H9 (cell line): ENCODE measurements at regions not wholly inside any gene's neighbourhood (a gene's known extent, or its start where the extent isn't known, plus 50 kb on each side); places are given as distances from the start of the nearest gene placed in this dataset.

Experiments
- DNase-seq: peaks from one replicate; pipeline ENCODE4 v3.0.0-alpha.2; 2017
- H2AFZ ChIP-seq: one replicate; pipeline ENCODE4 v1.6.1; 2013; ENCODE audit warnings: mild to moderate bottlenecking, low read length, control low read depth, moderate library complexity
- H2AK5ac ChIP-seq: 2 replicates; pipeline ENCODE4 v1.6.1; 2013; ENCODE audit warnings: low read length, control low read depth, mixed read lengths; ENCODE audit not compliant: insufficient read length
- H2BK120ac ChIP-seq: one replicate; pipeline ENCODE4 v1.6.1; 2013; ENCODE audit warnings: low read depth, mild to moderate bottlenecking, low read length, control low read depth, inconsistent platforms; ENCODE audit not compliant: poor library complexity, severe bottlenecking
- H2BK12ac ChIP-seq: 2 replicates; pipeline ENCODE4 v1.6.1; 2013; ENCODE audit warnings: low read length, control low read depth, mixed read lengths, low read depth; ENCODE audit not compliant: insufficient read length
- H2BK15ac ChIP-seq: 2 replicates; pipeline ENCODE4 v1.6.1; 2013; ENCODE audit warnings: low read depth, low read length, control low read depth
- H2BK20ac ChIP-seq: one replicate; pipeline ENCODE4 v1.6.1; 2013; ENCODE audit warnings: low read depth, mild to moderate bottlenecking, low read length, control low read depth, inconsistent platforms; ENCODE audit not compliant: poor library complexity, severe bottlenecking
- H2BK5ac ChIP-seq: 2 replicates; pipeline ENCODE4 v1.6.1; 2013; ENCODE audit warnings: low read length, control low read depth, mixed read lengths; ENCODE audit not compliant: insufficient read length
- H3K14ac ChIP-seq: 2 replicates; pipeline ENCODE4 v1.6.1; 2013; ENCODE audit warnings: low read length, control low read depth; ENCODE audit not compliant: insufficient read depth
- H3K18ac ChIP-seq: 2 replicates; pipeline ENCODE4 v1.6.1; 2013; ENCODE audit warnings: low read depth, mild to moderate bottlenecking, mixed read lengths, low read length, control low read depth; ENCODE audit not compliant: insufficient read length
- H3K23ac ChIP-seq: 2 replicates; pipeline ENCODE4 v1.6.1; 2013; ENCODE audit warnings: low read length, control low read depth, mixed read lengths, low read depth; ENCODE audit not compliant: insufficient read length
- H3K23me2 ChIP-seq: 2 replicates; pipeline ENCODE4 v1.6.1; 2013; ENCODE audit warnings: low read depth, mild to moderate bottlenecking, mixed read lengths, low read length, control low read depth; ENCODE audit not compliant: insufficient read length, poor library complexity, severe bottlenecking
- H3K27ac ChIP-seq: 2 replicates; pipeline ENCODE4 v1.5.1; 2013; ENCODE audit warnings: low read length, control low read depth, mixed read lengths, low read depth; ENCODE audit not compliant: insufficient read length
- H3K27me3 ChIP-seq: 2 replicates; pipeline ENCODE4 v1.6.1; 2013; ENCODE audit warnings: low read length, control low read depth, inconsistent platforms; ENCODE audit not compliant: insufficient read depth
- H3K4ac ChIP-seq: 2 replicates; pipeline ENCODE4 v1.6.1; 2013; ENCODE audit warnings: low read depth, mild to moderate bottlenecking, control low read depth, inconsistent platforms, low read length, moderate library complexity
- H3K4me1 ChIP-seq: 2 replicates; pipeline ENCODE4 v1.6.1; 2013; ENCODE audit warnings: low read length, control low read depth, inconsistent platforms; ENCODE audit not compliant: insufficient read depth
- H3K4me2 ChIP-seq: 2 replicates; pipeline ENCODE4 v1.6.1; 2013; ENCODE audit warnings: low read length, control low read depth, mixed read lengths; ENCODE audit not compliant: insufficient read length, insufficient read depth
- H3K56ac ChIP-seq: 2 replicates; pipeline ENCODE4 v1.6.1; 2013; ENCODE audit warnings: low read depth, mild to moderate bottlenecking, mixed read lengths, low read length, control low read depth; ENCODE audit not compliant: insufficient read length
- H3K79me1 ChIP-seq: 2 replicates; pipeline ENCODE4 v1.6.1; 2013; ENCODE audit warnings: low read depth, mild to moderate bottlenecking, moderate library complexity, low read length, control low read depth, inconsistent platforms; ENCODE audit not compliant: insufficient read depth, poor library complexity, severe bottlenecking
- H3K79me2 ChIP-seq: 2 replicates; pipeline ENCODE4 v1.6.1; 2013; ENCODE audit warnings: low read length, control low read depth, inconsistent platforms; ENCODE audit not compliant: insufficient read depth
- H3K9ac ChIP-seq: 2 replicates; pipeline ENCODE4 v1.6.1; 2013; ENCODE audit warnings: low read length, control low read depth, mixed read lengths; ENCODE audit not compliant: insufficient read length; ENCODE audit errors: extremely low read depth
- H3K9me3 ChIP-seq: one replicate; pipeline ENCODE4 v1.6.1; 2013; ENCODE audit warnings: low read depth, low read length, inconsistent platforms; ENCODE audit not compliant: control insufficient read depth
- H3T11ph ChIP-seq: one replicate; pipeline ENCODE4 v1.6.1; 2013; ENCODE audit warnings: mild to moderate bottlenecking, low read length, control low read depth, inconsistent platforms
- H4K20me1 ChIP-seq: one replicate; pipeline ENCODE4 v1.6.1; 2013; ENCODE audit not compliant: control insufficient read depth, insufficient read length, insufficient read depth
- H4K5ac ChIP-seq: 2 replicates; pipeline ENCODE4 v1.6.1; 2013; ENCODE audit warnings: low read depth, mild to moderate bottlenecking, mixed read lengths, low read length, control low read depth; ENCODE audit not compliant: insufficient read length
- H4K8ac ChIP-seq: replicated peaks from 2 replicates; pipeline ENCODE4 v1.6.1; 2013; ENCODE audit warnings: low read length, control low read depth, mixed read lengths, low read depth; ENCODE audit not compliant: insufficient read length
- H4K91ac ChIP-seq: 2 replicates; pipeline ENCODE4 v1.6.1; 2013; ENCODE audit warnings: low read depth, mild to moderate bottlenecking, moderate library complexity, mixed read lengths, low read length, control low read depth; ENCODE audit not compliant: insufficient read length
- H3K27ac Mint-ChIP-seq, 3 experiments: 2 replicates in 2 of 3; 3 replicates in 1 of 3; pipeline ENCODE4 v1.8.0; 2020 to 2021; ENCODE audit warnings: mixed read lengths in 3 of 3, mild to moderate bottlenecking in 1 of 3, moderate library complexity in 1 of 3
- H3K27me3 Mint-ChIP-seq: 2 replicates; pipeline ENCODE4 v1.8.0; 2021; ENCODE audit warnings: low read depth, mild to moderate bottlenecking, moderate library complexity, mixed read lengths
- H3K36me3 Mint-ChIP-seq, 3 experiments: 2 replicates in 2 of 3; 3 replicates in 1 of 3; pipeline ENCODE4 v1.8.0; 2020 to 2021; ENCODE audit warnings: low read depth in 3 of 3, mixed read lengths in 3 of 3; ENCODE audit not compliant: insufficient read depth in 1 of 3
- H3K4me1 Mint-ChIP-seq, 2 experiments: 2 replicates each; pipeline ENCODE4 v1.8.0; 2020; ENCODE audit warnings: mixed read lengths in 2 of 2
- H3K4me3 Mint-ChIP-seq, 2 experiments: 2 replicates in 1 of 2; 3 replicates in 1 of 2; pipeline ENCODE4 v1.8.0; 2020 to 2021; ENCODE audit warnings: mild to moderate bottlenecking in 2 of 2, mixed read lengths in 2 of 2, moderate library complexity in 1 of 2
- H3K9me3 Mint-ChIP-seq, 2 experiments: 2 replicates in 1 of 2; 3 replicates in 1 of 2; pipeline ENCODE4 v1.8.0; 2020; ENCODE audit warnings: mild to moderate bottlenecking in 2 of 2, mixed read lengths in 2 of 2, moderate library complexity in 1 of 2
- CTCF ChIP-seq: fragments of 200-600 bp; sonication (generic); conservative IDR thresholded peaks from 3 replicates; pipeline ENCODE4 v1.8.0; 2021; ENCODE audit warnings: antibody characterized with exemption, mild to moderate bottlenecking
- WGBS: extraction: QIAGEN DNeasy Blood & Tissue Kit; methylation state at CpG from one replicate; pipeline ENCODE4 v1.1.7; 2013; ENCODE audit warnings: missing lambda C conversion rate, low lambda C conversion rate, mixed read lengths; ENCODE audit not compliant: insufficient read length; ENCODE audit errors: extremely low coverage; 5-methylcytosine and 5-hydroxymethylcytosine counted together

DNA sequence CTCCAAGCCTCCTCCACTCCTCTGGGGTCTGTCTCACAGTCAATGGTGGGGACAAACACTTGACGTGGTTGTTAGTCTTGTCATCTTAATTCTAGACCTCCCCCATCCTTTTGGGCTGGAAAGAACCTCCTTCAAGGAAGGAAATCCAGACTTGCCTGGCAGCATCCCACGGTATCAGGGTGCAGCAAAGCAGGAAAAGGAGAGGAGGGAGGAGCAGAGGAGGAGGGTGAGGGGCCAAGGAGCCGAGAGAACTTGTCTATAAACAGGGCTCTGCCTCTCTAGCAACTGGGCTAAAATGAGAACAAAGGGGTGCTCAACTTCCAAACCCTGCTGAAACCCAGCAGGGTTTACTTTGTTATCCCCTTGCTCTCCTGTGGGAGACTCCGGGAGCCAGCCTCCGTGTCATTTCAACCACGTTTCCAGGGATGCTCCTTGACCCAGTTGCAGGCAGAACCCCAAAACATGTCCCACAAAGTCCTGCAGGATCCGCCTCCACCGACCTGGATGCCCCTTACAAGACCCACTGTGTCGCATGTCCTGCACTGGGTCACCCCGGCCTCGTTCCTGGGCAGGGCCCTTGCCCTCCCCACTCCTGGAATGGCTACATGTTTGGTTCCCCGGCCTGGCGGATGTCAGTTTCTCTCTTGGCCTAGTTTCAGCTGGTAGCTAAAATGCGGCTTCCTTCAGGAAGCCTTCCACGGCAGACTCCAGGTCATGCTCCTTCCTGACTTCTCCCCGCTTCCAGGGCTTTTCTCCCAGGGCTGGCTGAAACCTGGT, 69.7 kb upstream of the MGMT start:
- Histone ChIP-seq H3T11ph (no peak overlapping the region), H4K20me1 (no peaks in the 10 kb centered on the region), H3K23ac (no peak overlapping the region), H2BK20ac (no peak overlapping the region), H3K4ac (no peak overlapping the region), H3K27ac (no peak overlapping the region), H3K23me2 (no peaks in the 10 kb centered on the region), H2BK120ac (no peak overlapping the region), H3K9me3 (no peaks in the 10 kb centered on the region), H3K4me2 (no peak overlapping the region), H4K8ac (no peak overlapping the region), H2BK5ac (no peak overlapping the region), H3K27me3 (no peaks in the 10 kb centered on the region), H2AK5ac (no peak overlapping the region), H3K18ac (no peak overlapping the region), H2AFZ (no peak overlapping the region), H2BK15ac (no peak overlapping the region), H3K9ac (no peak overlapping the region), H4K91ac (no peak overlapping the region), H2BK12ac (no peak overlapping the region), H4K5ac (no peak overlapping the region), H3K79me1 (no peaks in the 10 kb centered on the region), H3K4me1 (no peaks in the 10 kb centered on the region), H3K56ac (no peak overlapping the region), H3K79me2 (no peaks in the 10 kb centered on the region), H3K14ac (peak overlapping the region; percentile 41; the same call in 1 of the 2 replicates)
- no CpG with 5 or more reads among the region's 16 CpGs for WGBS
- no peaks in the 10 kb centered on the region for H3K9me3 Mint-ChIP-seq
- no peak for TF ChIP-seq CTCF
- no peak overlapping the region for H3K4me3 Mint-ChIP-seq
- peaks cover 7 to 13% of the 10 kb centered on the region in 2 experiments for H3K4me1 Mint-ChIP-seq
- no peak for DNase-seq
- H3K27ac Mint-ChIP-seq, result peak overlapping the region in 1 of 3 experiments; percentile 70; a peak in 1 of 7 replicates
- peaks cover 2% of the 10 kb centered on the region; the same call in 1 of the 2 replicates for H3K27me3 Mint-ChIP-seq
- H3K36me3 Mint-ChIP-seq, result no peaks in the 10 kb centered on the region
